ENCODE measurements at regions not wholly inside any gene's neighbourhood (a gene's known extent, or its start where the extent isn't known, plus 50 kb on each side); places are given as distances from the start of the nearest gene placed in this dataset.

DNA sequence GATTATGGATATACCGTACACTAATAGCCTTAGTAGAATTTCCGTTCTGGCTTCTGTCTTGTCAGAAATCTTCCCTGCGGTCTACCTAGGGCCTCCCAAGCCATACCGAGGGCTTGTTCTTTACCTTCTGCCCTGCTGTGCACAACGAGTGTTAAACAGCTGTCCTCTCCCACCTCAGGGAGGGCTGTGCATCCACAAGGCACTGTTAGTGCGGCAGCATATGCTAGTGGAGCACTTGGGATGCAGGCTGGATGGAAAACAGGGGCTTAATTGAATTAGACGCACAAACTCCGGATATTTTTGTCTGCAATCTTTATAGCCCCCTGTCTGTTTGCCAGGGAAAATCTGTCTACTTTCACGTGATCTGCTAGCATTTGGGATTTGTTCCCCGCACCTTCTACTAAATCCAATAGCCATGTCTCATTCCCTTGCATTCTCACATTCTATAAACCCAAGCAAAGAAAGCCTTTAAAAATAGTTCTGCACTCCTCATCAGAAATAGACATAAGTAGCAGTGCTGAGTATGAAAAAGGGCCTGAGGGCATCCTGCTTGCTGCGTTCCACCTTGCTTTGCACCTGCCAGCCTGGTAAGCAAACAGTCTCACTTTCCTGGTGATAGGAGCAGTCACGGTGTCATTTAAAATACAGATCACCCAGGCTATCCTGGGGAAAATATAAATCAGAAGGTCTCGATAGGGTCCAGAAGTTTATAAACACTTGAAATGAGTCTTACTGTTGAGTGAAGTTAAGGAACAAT lies 382.6 kb downstream of the RASEF start (continued):
- no peak for TF ChIP-seq TFAM (CRISPR knock-in tag; conservative IDR thresholded peaks at IDR 0.05)

DNA sequence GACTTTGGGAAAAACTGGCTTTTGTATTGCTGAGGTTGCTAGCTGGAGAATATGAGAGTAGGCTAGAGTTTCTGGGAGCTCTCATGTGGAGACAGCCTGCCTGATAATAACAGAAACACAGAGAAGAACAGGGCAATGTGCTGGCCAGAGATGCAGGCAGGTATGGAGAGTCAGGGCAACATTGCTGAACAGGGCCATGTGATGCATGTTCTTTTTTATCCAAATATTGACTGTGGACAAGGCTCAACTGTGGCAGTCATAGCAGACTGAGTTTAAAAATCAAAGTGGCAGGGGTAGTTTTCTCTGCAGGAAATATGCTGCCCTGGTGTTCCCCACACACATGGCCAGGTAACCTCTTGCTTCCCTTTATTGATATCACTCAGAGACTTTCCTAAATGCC lies 381.1 kb downstream of the RASEF start:
- Histone ChIP-seq H3K9me1 (ENCODE audit: control insufficient read depth, insufficient read depth, low read length) (no peaks in the 10 kb centered on the region), H4K20me1 (replicated peaks; ENCODE audit: control insufficient read depth, insufficient read depth, low read length) (no peaks in the 10 kb centered on the region), H3K9ac (ENCODE audit: insufficient read depth in 1 of 2, low read depth in 2 of 2, low read length in 2 of 2) (no peak overlapping the region), H3K9me3 (replicated peaks; ENCODE audit: control insufficient read depth, insufficient read depth, low read depth, low read length) (no peaks in the 10 kb centered on the region), H3K27me3 (ENCODE audit: control insufficient read depth in 2 of 2, insufficient read depth in 2 of 2, low read length in 2 of 2) (no peaks in the 10 kb centered on the region), H3K36me3 (ENCODE audit: control insufficient read depth, insufficient read depth, low read length) (no peaks in the 10 kb centered on the region), H2AFZ (ENCODE audit: low read depth, low read length) (no peak overlapping the region), H3K27ac (ENCODE audit: extremely low read depth, low read depth, low read length) (no peak overlapping the region), H3K4me1 (replicated peaks in 1 of 2; ENCODE audit: control insufficient read depth in 2 of 2, insufficient read depth in 2 of 2, low read length in 2 of 2) (no peaks in the 10 kb centered on the region), H3K4me2 (ENCODE audit: insufficient read depth, low read length) (no peak overlapping the region), H3K4me3 (no peak overlapping the region), H3K79me2 (ENCODE audit: control insufficient read depth, insufficient read depth, low read length) (no peaks in the 10 kb centered on the region)
- in situ Hi-C loops (cut with MboI) (no loop called here), intact Hi-C loops (cut with micrococcal nuclease) (no loop called here)
- FAIRE-seq (no peak), DNase-seq (ENCODE audit: extremely low read depth in 1 of 4, low spot score in 3 of 4) (no peak), ATAC-seq (no peak)
- POLR2A ChIA-PET, result no interaction called here
- CTCF ChIA-PET (ENCODE audit: low intra/inter-chr PET ratio), result no interaction called here
- no TSS peak for BruUV-seq (replicated peaks)
- TF ChIP-seq, protein P1, sequence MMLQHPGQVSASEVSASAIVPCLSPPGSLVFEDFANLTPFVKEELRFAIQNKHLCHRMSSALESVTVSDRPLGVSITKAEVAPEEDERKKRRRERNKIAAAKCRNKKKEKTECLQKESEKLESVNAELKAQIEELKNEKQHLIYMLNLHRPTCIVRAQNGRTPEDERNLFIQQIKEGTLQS (IDR thresholded peaks at IDR 0.05), result no peak
- TF ChIP-seq, protein P1 (CRISPR knock-in tag; conservative IDR thresholded peaks at IDR 0.05), result no peak
- TF ChIP-seq ZNF785 (CRISPR knock-in tag; IDR thresholded peaks at IDR 0.05) (no peak), POLR2G (IDR thresholded peaks at IDR 0.05; ENCODE audit: low read depth, low read length) (no peak), NCOA4 (IDR thresholded peaks at IDR 0.05; ENCODE audit: partially characterized antibody) (no peak), CCAR2 (IDR thresholded peaks at IDR 0.05; ENCODE audit: low read depth, low read length) (no peak), ZNF696 (CRISPR knock-in tag; conservative IDR thresholded peaks at IDR 0.05) (no peak), COPS2 (conservative IDR thresholded peaks at IDR 0.05) (no peak), SMC3 (conservative IDR thresholded peaks at IDR 0.05; ENCODE audit: insufficient read depth, low read depth, low read length) (no peak), MIER1 (IDR thresholded peaks at IDR 0.05; ENCODE audit: low read depth) (no peak), HEY1 (CRISPR knock-in tag; IDR thresholded peaks at IDR 0.05; ENCODE audit: borderline replicate concordance) (no peak), MEIS2 (IDR thresholded peaks at IDR 0.05; ENCODE audit: partially characterized antibody) (no peak), DACH1 (IDR thresholded peaks at IDR 0.05; ENCODE audit: partially characterized antibody) (no peak)
- TF ChIP-seq, protein P2, sequence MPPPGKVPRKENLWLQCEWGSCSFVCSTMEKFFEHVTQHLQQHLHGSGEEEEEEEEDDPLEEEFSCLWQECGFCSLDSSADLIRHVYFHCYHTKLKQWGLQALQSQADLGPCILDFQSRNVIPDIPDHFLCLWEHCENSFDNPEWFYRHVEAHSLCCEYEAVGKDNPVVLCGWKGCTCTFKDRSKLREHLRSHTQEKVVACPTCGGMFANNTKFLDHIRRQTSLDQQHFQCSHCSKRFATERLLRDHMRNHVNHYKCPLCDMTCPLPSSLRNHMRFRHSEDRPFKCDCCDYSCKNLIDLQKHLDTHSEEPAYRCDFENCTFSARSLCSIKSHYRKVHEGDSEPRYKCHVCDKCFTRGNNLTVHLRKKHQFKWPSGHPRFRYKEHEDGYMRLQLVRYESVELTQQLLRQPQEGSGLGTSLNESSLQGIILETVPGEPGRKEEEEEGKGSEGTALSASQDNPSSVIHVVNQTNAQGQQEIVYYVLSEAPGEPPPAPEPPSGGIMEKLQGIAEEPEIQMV (tag; conservative IDR thresholded peaks at IDR 0.05; ENCODE audit: low read depth), result no peak
- TF ChIP-seq, protein P3, sequence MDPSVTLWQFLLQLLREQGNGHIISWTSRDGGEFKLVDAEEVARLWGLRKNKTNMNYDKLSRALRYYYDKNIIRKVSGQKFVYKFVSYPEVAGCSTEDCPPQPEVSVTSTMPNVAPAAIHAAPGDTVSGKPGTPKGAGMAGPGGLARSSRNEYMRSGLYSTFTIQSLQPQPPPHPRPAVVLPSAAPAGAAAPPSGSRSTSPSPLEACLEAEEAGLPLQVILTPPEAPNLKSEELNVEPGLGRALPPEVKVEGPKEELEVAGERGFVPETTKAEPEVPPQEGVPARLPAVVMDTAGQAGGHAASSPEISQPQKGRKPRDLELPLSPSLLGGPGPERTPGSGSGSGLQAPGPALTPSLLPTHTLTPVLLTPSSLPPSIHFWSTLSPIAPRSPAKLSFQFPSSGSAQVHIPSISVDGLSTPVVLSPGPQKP (CRISPR knock-in tag; IDR thresholded peaks at IDR 0.05), result no peak

Data from K562 (cell line).